Effector memory CD4-positive, alpha-beta T cell (primary cell): ENCODE measurements at regions not wholly inside any gene's neighbourhood (a gene's known extent, or its start where the extent isn't known, plus 50 kb on each side); places are given as distances from the start of the nearest gene placed in this dataset.

Experiments
- DNase-seq, 3 donors: peaks; one replicate each; pipeline ENCODE4 v3.0.0-alpha.2; 2020
- H3K27ac ChIP-seq: 2 replicates; pipeline ENCODE4 v1.7.0; 2013; ENCODE audit warnings: mild to moderate bottlenecking, low read length, moderate library complexity; ENCODE audit not compliant: insufficient read depth, poor library complexity, severe bottlenecking
- H3K27me3 ChIP-seq: replicated peaks from 2 replicates; pipeline ENCODE4 v1.7.0; 2013; ENCODE audit warnings: mild to moderate bottlenecking, low read length; ENCODE audit not compliant: insufficient read depth, control insufficient read depth, poor library complexity, severe bottlenecking
- H3K36me3 ChIP-seq: 2 replicates; pipeline ENCODE4 v1.7.0; 2013; ENCODE audit warnings: mild to moderate bottlenecking, low read length, moderate library complexity; ENCODE audit not compliant: control insufficient read depth, insufficient read depth
- H3K4me1 ChIP-seq: 2 replicates; pipeline ENCODE4 v1.7.0; 2013; ENCODE audit warnings: low read length, mild to moderate bottlenecking; ENCODE audit not compliant: control insufficient read depth, insufficient read depth, poor library complexity, severe bottlenecking
- H3K4me3 ChIP-seq: 2 replicates; pipeline ENCODE4 v1.7.0; 2013; ENCODE audit warnings: low read length, low read depth, mild to moderate bottlenecking; ENCODE audit not compliant: insufficient read depth, poor library complexity, severe bottlenecking
- H3K9me3 ChIP-seq: 2 replicates; pipeline ENCODE4 v1.7.0; 2013; ENCODE audit warnings: mild to moderate bottlenecking, low read length, moderate library complexity; ENCODE audit not compliant: control insufficient read depth

GRCh38 chr2:177072090-177072489, 140.5 kb upstream of the HNRNPA3 start:
- Histone ChIP-seq H3K27me3 (no peaks in the 10 kb centered on the region), H3K27ac (no peak overlapping the region), H3K36me3 (no peaks in the 10 kb centered on the region), H3K4me1 (no peaks in the 10 kb centered on the region), H3K9me3 (no peaks in the 10 kb centered on the region), H3K4me3 (no peak overlapping the region)
- DNase-seq: no peak

- Histone ChIP-seq H3K27me3 (no peaks in the 10 kb centered on the region), H3K36me3 (no peaks in the 10 kb centered on the region), H3K4me3 (no peak overlapping the region), H3K9me3 (no peaks in the 10 kb centered on the region), H3K4me1 (no peaks in the 10 kb centered on the region), H3K27ac (no peak overlapping the region)
- DNase-seq: no peak
Measured at GRCh38 chr2:177073611-177074010, 139.0 kb upstream of the HNRNPA3 start.

- no peak overlapping the region for H3K4me3 ChIP-seq
- no peaks in the 10 kb centered on the region for H3K4me1 ChIP-seq
- DNase-seq: no peak
- H3K36me3 ChIP-seq: no peaks in the 10 kb centered on the region
- no peak overlapping the region for H3K27ac ChIP-seq
- H3K9me3 ChIP-seq: no peaks in the 10 kb centered on the region
- no peaks in the 10 kb centered on the region for H3K27me3 ChIP-seq
Measured at GRCh38 chr2:177074099-177074710, 138.4 kb upstream of the HNRNPA3 start.

- no peaks in the 10 kb centered on the region for H3K9me3 ChIP-seq
- H3K4me3 ChIP-seq: no peak overlapping the region
- no peak overlapping the region for H3K27ac ChIP-seq
- no peak for DNase-seq
- H3K27me3 ChIP-seq: no peaks in the 10 kb centered on the region
- H3K36me3 ChIP-seq: no peaks in the 10 kb centered on the region
- no peaks in the 10 kb centered on the region for H3K4me1 ChIP-seq
Measured at GRCh38 chr2:177075254-177075653, 137.3 kb upstream of the HNRNPA3 start.

GRCh38 chr2:177076636-177077179, 135.9 kb upstream of the HNRNPA3 start:
- no peak for DNase-seq
- no peaks in the 10 kb centered on the region for H3K36me3 ChIP-seq
- H3K4me1 ChIP-seq: no peaks in the 10 kb centered on the region
- no peak overlapping the region for H3K4me3 ChIP-seq
- H3K27ac ChIP-seq: no peak overlapping the region
- no peaks in the 10 kb centered on the region for H3K9me3 ChIP-seq
- H3K27me3 ChIP-seq: no peaks in the 10 kb centered on the region

GRCh38 chr2:177077778-177078177, 134.8 kb upstream of the HNRNPA3 start:
- Histone ChIP-seq H3K4me1 (no peaks in the 10 kb centered on the region), H3K9me3 (no peaks in the 10 kb centered on the region), H3K27me3 (no peaks in the 10 kb centered on the region), H3K36me3 (no peaks in the 10 kb centered on the region), H3K27ac (no peak overlapping the region), H3K4me3 (no peak overlapping the region)
- DNase-seq: no peak

- H3K27ac ChIP-seq: no peak overlapping the region
- no peaks in the 10 kb centered on the region for H3K36me3 ChIP-seq
- H3K27me3 ChIP-seq: no peaks in the 10 kb centered on the region
- no peak for DNase-seq
- H3K4me1 ChIP-seq: no peaks in the 10 kb centered on the region
- H3K4me3 ChIP-seq: no peak overlapping the region
- H3K9me3 ChIP-seq: no peaks in the 10 kb centered on the region
Measured at GRCh38 chr2:177078416-177078815, 134.2 kb upstream of the HNRNPA3 start.

DNA sequence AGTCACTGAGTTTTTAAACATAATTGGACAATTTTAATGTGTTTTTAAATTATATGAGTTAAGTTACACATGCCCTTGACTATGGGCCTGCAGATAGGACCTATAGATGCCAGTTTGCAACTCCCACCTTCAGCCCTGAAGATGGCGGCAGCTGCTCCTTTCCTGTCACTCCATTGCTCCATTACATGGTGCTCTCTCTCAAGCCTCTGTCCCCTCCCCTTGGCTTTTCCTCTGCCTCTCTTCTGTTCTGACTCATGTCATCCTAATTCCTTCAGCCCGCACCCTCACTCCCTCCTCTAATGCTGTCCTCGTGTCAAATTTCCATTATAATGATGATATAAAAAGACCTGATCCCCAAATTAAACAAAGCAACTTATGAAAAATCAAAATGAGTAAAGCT, 133.7 kb upstream of the HNRNPA3 start:
- no peaks in the 10 kb centered on the region for H3K9me3 ChIP-seq
- H3K27ac ChIP-seq: no peak overlapping the region
- no peak for DNase-seq
- H3K4me3 ChIP-seq: no peak overlapping the region
- no peaks in the 10 kb centered on the region for H3K4me1 ChIP-seq
- H3K27me3 ChIP-seq: no peaks in the 10 kb centered on the region
- no peaks in the 10 kb centered on the region for H3K36me3 ChIP-seq

- H3K27me3 ChIP-seq: no peaks in the 10 kb centered on the region
- no peak overlapping the region for H3K4me3 ChIP-seq
- H3K9me3 ChIP-seq: no peaks in the 10 kb centered on the region
- no peaks in the 10 kb centered on the region for H3K4me1 ChIP-seq
- H3K27ac ChIP-seq: no peak overlapping the region
- no peak for DNase-seq
- H3K36me3 ChIP-seq: no peaks in the 10 kb centered on the region
Measured at GRCh38 chr2:177080746-177081284, 131.8 kb upstream of the HNRNPA3 start.

DNA sequence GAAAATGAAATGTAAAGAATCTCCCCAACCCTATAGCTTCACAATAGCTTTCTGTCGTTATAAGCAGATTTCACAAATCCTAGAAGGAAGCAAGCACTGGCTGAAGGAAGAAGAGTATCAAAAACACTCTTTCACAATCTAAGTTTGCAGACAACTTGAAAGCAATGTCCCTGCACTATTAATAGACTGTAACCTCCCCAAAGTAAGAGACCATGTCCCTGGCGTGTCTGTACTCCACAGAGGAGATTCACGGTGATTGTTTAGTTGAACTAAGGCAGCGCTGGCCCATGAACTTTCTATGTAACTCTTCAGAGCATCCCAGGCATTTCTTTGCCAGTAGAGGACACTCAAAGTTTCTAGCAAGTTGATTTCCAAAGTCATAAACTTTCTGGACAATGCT, 128.0 kb upstream of the HNRNPA3 start:
- Histone ChIP-seq H3K9me3 (no peaks in the 10 kb centered on the region), H3K27ac (no peak overlapping the region)
- no peak for DNase-seq

More for the DNA sequence above, 128.0 kb upstream of the HNRNPA3 start:
- Histone ChIP-seq H3K36me3 (no peaks in the 10 kb centered on the region), H3K27me3 (no peaks in the 10 kb centered on the region), H3K4me1 (no peaks in the 10 kb centered on the region), H3K4me3 (no peak overlapping the region)
